ENCODE measurements at regions not wholly inside any gene's neighbourhood (a gene's known extent, or its start where the extent isn't known, plus 50 kb on each side); places are given as distances from the start of the nearest gene placed in this dataset.
"Not testable (repeated sequence)": the region's sequence is repeated elsewhere in the genome, so short reads cannot be mapped to it uniquely, and the experiment has no call there.

- TF ChIP-seq FOXK2 (IDR thresholded peaks at IDR 0.05); ELF4 (IDR thresholded peaks at IDR 0.05); TARDBP (IDR thresholded peaks at IDR 0.05); L3MBTL2 (conservative IDR thresholded peaks at IDR 0.05); ARNT (IDR thresholded peaks at IDR 0.05); CTBP1 (IDR thresholded peaks at IDR 0.05; ENCODE audit: borderline replicate concordance); BHLHE40 (IDR thresholded peaks at IDR 0.05; ENCODE audit: borderline replicate concordance); PKNOX1 (IDR thresholded peaks at IDR 0.05); SP1 (IDR thresholded peaks at IDR 0.05); NFRKB (IDR thresholded peaks at IDR 0.05); FOXM1 (IDR thresholded peaks at IDR 0.05; ENCODE audit: borderline replicate concordance); ZNF384 (IDR thresholded peaks at IDR 0.05); HDGF (IDR thresholded peaks at IDR 0.05; ENCODE audit: borderline replicate concordance): not testable (repeated sequence)
Measured at GRCh38 chr15:20194591-20195198, 346.9 kb downstream of the GOLGA6L6 start.

Measured in HEK293T (cell line).